K562 (cell line): ENCODE measurements at regions not wholly inside any gene's neighbourhood (a gene's known extent, or its start where the extent isn't known, plus 50 kb on each side); places are given as distances from the start of the nearest gene placed in this dataset.

ENCODE experiments used
- ATAC-seq: fragments of 200-7000 bp; cut with Tn5 transposase; 3 replicates; pipeline ENCODE4 v1.9.1; 2020; ENCODE audit warnings: moderate library complexity
- BruUV-seq: library from RNA; stranded (reverse); fragments of 400-500 nt; replicated peaks from 2 replicates; lab custom pipeline; 2021; lab: Mats Ljungman, UMichigan
- CTCF ChIA-PET: fragments of 300-600 bp; formaldehyde crosslinking; extraction: SDS; loops from one replicate; lab custom pipeline; 2021; ENCODE audit warnings: low intra/inter-chr PET ratio; lab: Yijun Ruan, JAX
- POLR2A ChIA-PET: fragments of 300-600, 350-650 bp; sonication (Branson Sonifier 250); formaldehyde crosslinking; extraction: SDS; loops from one replicate; lab custom pipeline; 2021; ENCODE audit warnings: antibody characterized with exemption, inconsistent platforms; lab: Yijun Ruan, JAX
- DNase-seq, 4 experiments: peaks; one replicate each; pipeline versions ENCODE4 v3.0.0 to v3.0.0-alpha.2; 2011 to 2018; ENCODE audit warnings: low spot score in 3 of 4, mixed read lengths in 3 of 4; ENCODE audit errors: extremely low read depth in 1 of 4
- FAIRE-seq: peaks from 2 replicates; lab custom pipeline; 2011; peaks lifted over from hg19 to GRCh38; lab: Jason Lieb, UNC
- H2AFZ ChIP-seq: 2 replicates; pipeline ENCODE4 v1.6.0; 2011; ENCODE audit warnings: low read depth, low read length, control low read depth, inconsistent platforms
- H3K27ac ChIP-seq: fragments of 200-600 bp; 3 replicates; pipeline ENCODE4 v1.8.0; 2011; ENCODE audit warnings: low read depth, mild to moderate bottlenecking, control low read depth, inconsistent platforms, low read length, moderate library complexity, mixed read lengths; ENCODE audit errors: extremely low read depth
- H3K27me3 ChIP-seq, 2 experiments: fragments of 300-600 bp in 1 of 2; 2 replicates in 1 of 2; 3 replicates in 1 of 2; pipeline versions ENCODE4 v1.6.0 to v1.8.0; 2011; ENCODE audit warnings: inconsistent platforms in 2 of 2, low read length in 2 of 2, mild to moderate bottlenecking in 1 of 2, mixed read lengths in 1 of 2, moderate library complexity in 1 of 2; ENCODE audit not compliant: control insufficient read depth in 2 of 2, insufficient read depth in 2 of 2
- H3K36me3 ChIP-seq: fragments of 300-600 bp; 3 replicates; pipeline ENCODE4 v1.8.0; 2011; ENCODE audit warnings: mild to moderate bottlenecking, low read length, inconsistent platforms; ENCODE audit not compliant: control insufficient read depth, insufficient read depth
- H3K4me1 ChIP-seq, 2 experiments: fragments of 200-600 bp in 1 of 2; replicated peaks in 1 of 2; 2 replicates in 1 of 2; 3 replicates in 1 of 2; pipeline versions ENCODE4 v1.5.1 to v1.8.0; 2011; ENCODE audit warnings: inconsistent platforms in 2 of 2, low read length in 2 of 2, mild to moderate bottlenecking in 1 of 2, mixed read lengths in 1 of 2, moderate library complexity in 1 of 2; ENCODE audit not compliant: control insufficient read depth in 2 of 2, insufficient read depth in 2 of 2
- H3K4me2 ChIP-seq: 2 replicates; pipeline ENCODE4 v1.6.1; 2011; ENCODE audit warnings: low read length, control low read depth, inconsistent platforms, mixed read lengths; ENCODE audit not compliant: insufficient read depth
- H3K4me3 ChIP-seq: fragments of 200-600 bp; sonication (generic), shearing (Covaris generic); 2 replicates; pipeline ENCODE4 v1.5.1; 2016; ENCODE audit warnings: control low read depth, inconsistent platforms
- H3K79me2 ChIP-seq: fragments of 200-600 bp; 3 replicates; pipeline ENCODE4 v1.8.0; 2011; ENCODE audit warnings: low read length, inconsistent platforms; ENCODE audit not compliant: control insufficient read depth, insufficient read depth
- H3K9ac ChIP-seq, 2 experiments: 2 replicates each; pipeline versions ENCODE4 v1.6.0 to v1.6.1; 2011; ENCODE audit warnings: low read depth in 2 of 2, low read length in 2 of 2, control low read depth in 1 of 2, inconsistent platforms in 1 of 2, mild to moderate bottlenecking in 1 of 2, mixed read lengths in 1 of 2; ENCODE audit not compliant: insufficient read depth in 1 of 2
- H3K9me1 ChIP-seq: one replicate; pipeline ENCODE4 v1.6.0; 2011; ENCODE audit warnings: inconsistent platforms, mild to moderate bottlenecking, low read length, moderate library complexity; ENCODE audit not compliant: control insufficient read depth, insufficient read depth
- H3K9me3 ChIP-seq: replicated peaks from 2 replicates; pipeline ENCODE4 v1.5.1; 2011; ENCODE audit warnings: low read depth, low read length, inconsistent platforms; ENCODE audit not compliant: control insufficient read depth, insufficient read depth
- H4K20me1 ChIP-seq: replicated peaks from 2 replicates; pipeline ENCODE4 v1.6.1; 2011; ENCODE audit warnings: low read length, inconsistent platforms, mixed read lengths; ENCODE audit not compliant: control insufficient read depth, insufficient read depth
- CBX2 ChIP-seq: fragments of 200-600 bp; sonication (generic); IDR thresholded peaks from one replicate; pipeline ENCODE4 v1.6.1; 2012; ENCODE audit warnings: mild to moderate bottlenecking, low read length, inconsistent platforms; ENCODE audit not compliant: insufficient read depth, poor library complexity, severe bottlenecking
- DEAF1 ChIP-seq: fragments of 450-650 bp; formaldehyde crosslinking; IDR thresholded peaks from 2 replicates; pipeline ENCODE4 v1.4.0; 2020; ENCODE audit warnings: mild to moderate bottlenecking, moderate library complexity
- E2F1 ChIP-seq: sonication (generic); formaldehyde crosslinking; IDR thresholded peaks from 2 replicates; pipeline ENCODE4 v1.8.1; 2023; ENCODE audit warnings: mild to moderate bottlenecking, missing genetic modification reagents, moderate library complexity
- PML ChIP-seq: IDR thresholded peaks from 2 replicates; pipeline ENCODE4 v1.6.1; 2012; ENCODE audit warnings: low read length, inconsistent platforms
- RBM17 ChIP-seq: fragments of 200-400 bp; formaldehyde crosslinking; IDR thresholded peaks from 2 replicates; pipeline ENCODE4 v1.6.1; 2017; ENCODE audit warnings: low read depth, mild to moderate bottlenecking, low read length, borderline replicate concordance
- SAFB ChIP-seq: fragments of 200-400 bp; formaldehyde crosslinking; IDR thresholded peaks from 2 replicates; pipeline ENCODE4 v1.6.1; 2017; ENCODE audit warnings: low read depth, low read length, borderline replicate concordance
- ZNF212 ChIP-seq: fragments of 450-650 bp; formaldehyde crosslinking; IDR thresholded peaks from 2 replicates; pipeline ENCODE4 v1.4.0; 2020; ENCODE audit warnings: mild to moderate bottlenecking
- WGBS: fragments of 100-300 bp; shearing (Covaris generic); methylation state at CpG from one replicate; pipeline ENCODE4 v1.1.6; 2016; ENCODE audit warnings: low coverage, mixed read lengths; ENCODE audit not compliant: insufficient coverage; ENCODE audit errors: missing lambda C conversion rate; 5-methylcytosine and 5-hydroxymethylcytosine counted together
- in situ Hi-C: fragments of 300-500 bp; cut with MboI; formaldehyde crosslinking; loops from 4 replicates; pipeline ENCODE4 v1.15.0; 2018; ENCODE audit warnings: inconsistent platforms, mixed read lengths
- intact Hi-C: fragments of 100-400 bp; cut with micrococcal nuclease; formaldehyde crosslinking; loops from 2 replicates; pipeline ENCODE4 v1.14.2; 2022

DNA sequence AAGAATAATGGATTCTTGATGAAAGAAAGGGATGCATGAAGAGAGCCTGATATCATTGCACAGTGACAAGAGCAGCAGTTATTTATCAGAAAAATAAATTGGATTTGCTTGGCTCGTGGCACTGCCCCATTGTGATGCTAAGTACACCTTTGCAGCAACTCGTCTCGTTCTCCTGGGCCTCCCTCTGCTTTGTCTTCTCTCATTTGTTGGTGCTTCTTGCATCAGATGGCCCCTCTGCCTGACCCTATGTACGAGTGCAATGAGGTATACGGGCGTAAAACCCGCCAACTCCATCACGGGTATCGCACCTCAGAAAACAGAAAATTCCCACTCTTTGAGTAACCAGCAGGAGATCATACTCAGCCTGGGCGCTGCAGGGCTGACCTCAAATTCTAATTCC lies 107.2 kb upstream of the C10orf90 start:
- in situ Hi-C loops = no loop called here
- DNase-seq (no peak), FAIRE-seq (no peak), ATAC-seq (no peak)
- ChIA-PET CTCF (no interaction called here), POLR2A (no interaction called here)
- Histone ChIP-seq H3K36me3 (no peaks in the 10 kb centered on the region), H3K27ac (no peak overlapping the region), H3K9me1 (no peaks in the 10 kb centered on the region), H2AFZ (no peak overlapping the region), H3K4me1 (no peaks in the 10 kb centered on the region), H3K9me3 (no peaks in the 10 kb centered on the region), H3K9ac (no peak overlapping the region), H3K4me2 (no peak overlapping the region), H4K20me1 (no peaks in the 10 kb centered on the region), H3K4me3 (no peak overlapping the region), H3K27me3 (no peaks in the 10 kb centered on the region), H3K79me2 (no peaks in the 10 kb centered on the region)
- no peak for TF ChIP-seq ZNF212 (CRISPR knock-in tag)
- no peak for TF ChIP-seq RBM17
- TF ChIP-seq DEAF1 (CRISPR knock-in tag) = no peak
- no peak for TF ChIP-seq SAFB
- no peak for TF ChIP-seq E2F1 (CRISPR knock-in tag)
- no peak for TF ChIP-seq CBX2
- TF ChIP-seq PML = no peak
- 3% methylated on average over 10 of the region's 10 CpGs for WGBS
- BruUV-seq = no TSS peak
- intact Hi-C loops = no loop called here
